Endothelial cell (in vitro differentiated cells): ENCODE measurements at regions not wholly inside any gene's neighbourhood (a gene's known extent, or its start where the extent isn't known, plus 50 kb on each side); places are given as distances from the start of the nearest gene placed in this dataset.

ENCODE experiments used
- DNase-seq: peaks from one replicate; pipeline ENCODE4 v3.0.0; 2021; ENCODE audit warnings: low spot score
- H3K27ac Mint-ChIP-seq: one replicate; pipeline ENCODE4 v1.8.0; 2021; ENCODE audit warnings: mixed read lengths, inconsistent platforms; ENCODE audit not compliant: unreplicated experiment
- H3K27me3 Mint-ChIP-seq: one replicate; pipeline ENCODE4 v1.8.0; 2021; ENCODE audit warnings: mild to moderate bottlenecking, moderate library complexity, mixed read lengths, inconsistent platforms; ENCODE audit not compliant: unreplicated experiment
- H3K36me3 Mint-ChIP-seq: one replicate; pipeline ENCODE4 v1.8.0; 2021; ENCODE audit warnings: mild to moderate bottlenecking, low read depth, mixed read lengths, inconsistent platforms; ENCODE audit not compliant: unreplicated experiment
- H3K4me1 Mint-ChIP-seq: one replicate; pipeline ENCODE4 v1.8.0; 2021; ENCODE audit warnings: mild to moderate bottlenecking, mixed read lengths, inconsistent platforms; ENCODE audit not compliant: unreplicated experiment
- H3K4me3 Mint-ChIP-seq: one replicate; pipeline ENCODE4 v1.8.0; 2021; ENCODE audit warnings: mild to moderate bottlenecking, mixed read lengths, inconsistent platforms; ENCODE audit not compliant: unreplicated experiment
- H3K9me3 Mint-ChIP-seq: one replicate; pipeline ENCODE4 v1.8.0; 2021; ENCODE audit warnings: mixed read lengths, inconsistent platforms; ENCODE audit not compliant: unreplicated experiment
- TF ChIP-seq, protein P1 (sequence below): fragments of 200-600 bp; sonication (generic); IDR thresholded peaks from one replicate; pipeline ENCODE4 v1.5.0; 2021; ENCODE audit warnings: antibody characterized with exemption; ENCODE audit not compliant: unreplicated experiment

DNA sequence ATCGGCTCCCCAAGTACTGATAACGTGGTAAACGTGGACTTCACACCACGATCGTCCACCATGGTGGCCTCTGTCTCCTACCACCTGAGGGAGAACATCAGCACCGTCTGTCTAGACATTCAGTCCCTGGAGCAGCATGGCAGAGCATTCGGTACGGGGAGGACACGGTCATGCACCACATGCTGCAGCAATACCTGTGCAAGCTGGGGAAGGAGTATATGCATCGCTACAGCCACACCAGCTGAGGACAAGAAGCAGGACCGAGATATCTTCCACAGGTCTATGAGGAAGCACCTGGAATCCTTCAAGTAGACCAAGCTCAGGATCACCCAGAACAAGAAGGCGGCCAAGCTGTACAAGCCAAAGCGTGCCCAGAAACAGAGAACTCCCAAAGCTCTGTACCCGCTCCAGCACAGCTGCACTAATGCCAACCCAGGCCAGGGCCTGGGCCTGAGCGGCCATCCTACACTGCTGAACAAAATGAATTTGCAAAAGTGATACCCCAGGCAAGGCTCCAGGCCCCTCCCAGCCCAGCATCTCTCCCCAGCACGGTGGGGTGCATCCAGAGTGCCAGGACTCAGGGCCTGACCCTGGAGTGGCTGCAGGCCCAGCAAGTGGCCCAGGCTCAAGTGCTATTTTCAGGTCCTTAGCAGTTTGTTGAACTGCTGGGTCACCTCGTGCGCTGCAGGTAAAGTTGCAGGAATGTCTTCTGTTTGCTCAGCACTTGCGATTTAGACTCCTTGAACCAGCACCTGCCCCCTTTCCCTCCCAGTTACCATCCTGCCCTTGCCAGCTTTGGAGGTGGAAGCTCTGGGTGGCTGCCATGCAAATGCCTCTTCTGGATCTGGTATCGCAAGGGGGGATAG is 119.3 kb upstream of the SERPIND1 start:
- Mint-ChIP-seq H3K4me1 (peaks cover 7% of the 10 kb centered on the region), H3K4me3 (no peak overlapping the region), H3K27me3 (peaks cover 3% of the 10 kb centered on the region), H3K36me3 (peaks cover 4% of the 10 kb centered on the region), H3K9me3 (no peaks in the 10 kb centered on the region), H3K27ac (no peak overlapping the region)
- no peak for DNase-seq
- TF ChIP-seq, protein P1, sequence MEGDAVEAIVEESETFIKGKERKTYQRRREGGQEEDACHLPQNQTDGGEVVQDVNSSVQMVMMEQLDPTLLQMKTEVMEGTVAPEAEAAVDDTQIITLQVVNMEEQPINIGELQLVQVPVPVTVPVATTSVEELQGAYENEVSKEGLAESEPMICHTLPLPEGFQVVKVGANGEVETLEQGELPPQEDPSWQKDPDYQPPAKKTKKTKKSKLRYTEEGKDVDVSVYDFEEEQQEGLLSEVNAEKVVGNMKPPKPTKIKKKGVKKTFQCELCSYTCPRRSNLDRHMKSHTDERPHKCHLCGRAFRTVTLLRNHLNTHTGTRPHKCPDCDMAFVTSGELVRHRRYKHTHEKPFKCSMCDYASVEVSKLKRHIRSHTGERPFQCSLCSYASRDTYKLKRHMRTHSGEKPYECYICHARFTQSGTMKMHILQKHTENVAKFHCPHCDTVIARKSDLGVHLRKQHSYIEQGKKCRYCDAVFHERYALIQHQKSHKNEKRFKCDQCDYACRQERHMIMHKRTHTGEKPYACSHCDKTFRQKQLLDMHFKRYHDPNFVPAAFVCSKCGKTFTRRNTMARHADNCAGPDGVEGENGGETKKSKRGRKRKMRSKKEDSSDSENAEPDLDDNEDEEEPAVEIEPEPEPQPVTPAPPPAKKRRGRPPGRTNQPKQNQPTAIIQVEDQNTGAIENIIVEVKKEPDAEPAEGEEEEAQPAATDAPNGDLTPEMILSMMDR, result no peak

DNA sequence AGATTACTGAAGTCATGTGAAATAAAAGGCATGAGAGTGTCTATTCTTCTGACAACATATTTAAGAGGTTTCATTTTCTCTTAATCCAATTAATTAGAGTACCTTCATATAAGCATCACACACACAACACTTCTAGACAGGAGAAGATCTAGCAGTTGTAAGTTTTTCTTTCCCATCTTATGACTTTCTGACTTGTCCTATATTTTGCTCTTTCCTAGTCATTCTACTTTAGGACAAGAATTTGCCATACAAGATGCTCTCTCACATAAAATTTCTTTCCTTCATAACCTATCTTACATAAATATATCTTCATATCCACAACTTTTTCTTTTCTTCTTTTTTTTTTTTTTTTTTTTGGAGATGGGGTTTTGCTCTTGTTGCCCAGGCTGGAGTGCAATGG is 118.3 kb upstream of the SERPIND1 start:
- TF ChIP-seq, protein P1, result no peak
- Mint-ChIP-seq H3K27ac (no peak overlapping the region), H3K27me3 (peaks cover 3% of the 10 kb centered on the region), H3K36me3 (peaks cover 4% of the 10 kb centered on the region), H3K9me3 (no peaks in the 10 kb centered on the region), H3K4me1 (peaks cover 6% of the 10 kb centered on the region), H3K4me3 (no peak overlapping the region)
- no peak for DNase-seq

- Mint-ChIP-seq H3K27me3 (peaks cover 3% of the 10 kb centered on the region), H3K36me3 (no peaks in the 10 kb centered on the region), H3K4me1 (peaks cover 1% of the 10 kb centered on the region), H3K4me3 (no peak overlapping the region), H3K9me3 (no peaks in the 10 kb centered on the region), H3K27ac (no peak overlapping the region)
- no peak for DNase-seq
- TF ChIP-seq, protein P1, result no peak
These were observed 117.4 kb upstream of the SERPIND1 start for GRCh38 chr22:20656516-20656901.

- H3K4me1 Mint-ChIP-seq, result peaks cover 2% of the 10 kb centered on the region
- no peak overlapping the region for H3K27ac Mint-ChIP-seq
- TF ChIP-seq, protein P1, result no peak
- no peaks in the 10 kb centered on the region for H3K9me3 Mint-ChIP-seq
- H3K36me3 Mint-ChIP-seq, result no peaks in the 10 kb centered on the region
- H3K4me3 Mint-ChIP-seq, result no peak overlapping the region
- H3K27me3 Mint-ChIP-seq, result peaks cover 3% of the 10 kb centered on the region
- DNase-seq, result no peak
These were observed 116.7 kb upstream of the SERPIND1 start for GRCh38 chr22:20656902-20657836.
